ENCODE measurements at regions not wholly inside any gene's neighbourhood (a gene's known extent, or its start where the extent isn't known, plus 50 kb on each side); places are given as distances from the start of the nearest gene placed in this dataset.

- H3K27me3 ChIP-seq = peaks cover 0 to 12% (median 0%) of the 10 kb centered on the region in 4 donors
- DNase-seq = no peak
- no peaks in the 10 kb centered on the region for H3K9me3 ChIP-seq
- no peak for TF ChIP-seq CTCF (IDR thresholded peaks at IDR 0.05)
- no peak for TF ChIP-seq POLR2A (IDR thresholded peaks at IDR 0.05)
- intact Hi-C loops (cut with DNase I) = no loop called here
- no peaks in the 10 kb centered on the region for H3K36me3 ChIP-seq
- H3K4me1 ChIP-seq = peaks cover 0 to 13% (median 0%) of the 10 kb centered on the region in 3 donors
- H3K27ac ChIP-seq = no peak overlapping the region
- no peak overlapping the region for H3K4me3 ChIP-seq
Observed at GRCh38 chr2:41914936-41915335, 132.9 kb upstream of the PKDCC start.

GRCh38 chr2:41916177-41916576, 131.6 kb upstream of the PKDCC start:
- 91 to 93% methylated on average over 2 of the region's 2 CpGs for WGBS, 2 donors
- H3K27ac ChIP-seq = no peak overlapping the region
- TF ChIP-seq CTCF (IDR thresholded peaks at IDR 0.05) (no peak), POLR2A (IDR thresholded peaks at IDR 0.05) (no peak)
- H3K9me3 ChIP-seq = no peaks in the 10 kb centered on the region
- no peak overlapping the region for H3K4me3 ChIP-seq
- peaks cover 0 to 13% (median 0%) of the 10 kb centered on the region in 3 donors for H3K4me1 ChIP-seq
- intact Hi-C loops (cut with DNase I) = no loop called here
- no peaks in the 10 kb centered on the region for H3K36me3 ChIP-seq
- no peak for DNase-seq
- peaks cover 0 to 10% (median 0%) of the 10 kb centered on the region in 4 donors for H3K27me3 ChIP-seq

- Histone ChIP-seq H3K27ac (no peak overlapping the region), H3K9me3 (no peaks in the 10 kb centered on the region), H3K36me3 (no peaks in the 10 kb centered on the region), H3K4me3 (no peak overlapping the region), H3K27me3 (peaks cover 0 to 10% (median 0%) of the 10 kb centered on the region in 4 donors), H3K4me1 (peaks cover 0 to 14% (median 7%) of the 10 kb centered on the region in 3 donors)
- intact Hi-C loops (cut with DNase I) = no loop called here
- no peak for TF ChIP-seq CTCF (IDR thresholded peaks at IDR 0.05)
- TF ChIP-seq POLR2A (IDR thresholded peaks at IDR 0.05) = no peak
- no peak for DNase-seq
- 80 to 86% methylated on average over 2 of the region's 2 CpGs for WGBS, 2 donors
Observed at GRCh38 chr2:41917587-41917986, 130.2 kb upstream of the PKDCC start.

- no peak for TF ChIP-seq POLR2A (IDR thresholded peaks at IDR 0.05)
- TF ChIP-seq CTCF (IDR thresholded peaks at IDR 0.05) = no peak
- H3K4me3 ChIP-seq = no peak overlapping the region
- H3K27me3 ChIP-seq = peaks cover 0 to 10% (median 0%) of the 10 kb centered on the region in 4 donors
- H3K4me1 ChIP-seq = peaks cover 0 to 17% (median 12%) of the 10 kb centered on the region in 3 donors
- H3K36me3 ChIP-seq = no peaks in the 10 kb centered on the region
- 88 to 90% methylated on average over 3 of the region's 3 CpGs for WGBS, 2 donors
- intact Hi-C loops (cut with DNase I) = no loop called here
- no peak overlapping the region for H3K27ac ChIP-seq
- no peak for DNase-seq
- no peaks in the 10 kb centered on the region for H3K9me3 ChIP-seq
Observed at GRCh38 chr2:41919135-41919534, 128.7 kb upstream of the PKDCC start.

GRCh38 chr2:41920181-41920580, 127.6 kb upstream of the PKDCC start:
- no peaks in the 10 kb centered on the region for H3K36me3 ChIP-seq
- no peak overlapping the region for H3K27ac ChIP-seq
- 87 to 94% methylated on average over 3 of the region's 3 CpGs for WGBS, 2 donors
- peaks cover 0 to 7% (median 0%) of the 10 kb centered on the region in 4 donors for H3K27me3 ChIP-seq
- no peak for TF ChIP-seq CTCF (IDR thresholded peaks at IDR 0.05)
- no peak for TF ChIP-seq POLR2A (IDR thresholded peaks at IDR 0.05)
- no peak for DNase-seq
- H3K9me3 ChIP-seq = no peaks in the 10 kb centered on the region
- intact Hi-C loops (cut with DNase I) = no loop called here
- H3K4me1 ChIP-seq = peaks cover 0 to 17% (median 12%) of the 10 kb centered on the region in 3 donors
- no peak overlapping the region for H3K4me3 ChIP-seq

All from esophagus squamous epithelium (tissue), 5 donors.